ENCODE measurements at regions not wholly inside any gene's neighbourhood (a gene's known extent, or its start where the extent isn't known, plus 50 kb on each side); places are given as distances from the start of the nearest gene placed in this dataset. TPM values are rescaled to one million over a fixed set of nuclear protein-coding genes. Genes with fewer than 3 reads are reported as not detected.

Small RNAs in the stretch of these regions (small RNA-seq; reads per million reads assigned to genes)
- gene AC004004.1 = not detected

Data from HT1080 (cell line).